WTC11 (cell line): ENCODE measurements at regions not wholly inside any gene's neighbourhood (a gene's known extent, or its start where the extent isn't known, plus 50 kb on each side); places are given as distances from the start of the nearest gene placed in this dataset.
"Not testable (repeated sequence)": the region's sequence is repeated elsewhere in the genome, so short reads cannot be mapped to it uniquely, and the experiment has no call there.

Experiments used
- CREM ChIP-seq: sonication (generic); formaldehyde crosslinking; IDR thresholded peaks from 2 replicates; pipeline ENCODE4 v1.8.1; 2022; ENCODE audit warnings: mild to moderate bottlenecking, missing genetic modification reagents, moderate library complexity
- CTCF ChIP-seq: fragments of 200-600 bp; IDR thresholded peaks from 2 replicates; pipeline ENCODE4 v1.8.0; 2022; ENCODE audit warnings: antibody characterized with exemption
- ELF4 ChIP-seq: sonication (generic); formaldehyde crosslinking; IDR thresholded peaks from 2 replicates; pipeline ENCODE4 v1.8.1; 2022; ENCODE audit warnings: low read depth, mild to moderate bottlenecking, moderate library complexity, missing genetic modification reagents
- ESRRA ChIP-seq: sonication (generic); formaldehyde crosslinking; IDR thresholded peaks from 2 replicates; pipeline ENCODE4 v1.8.1; 2022; ENCODE audit warnings: mild to moderate bottlenecking, missing genetic modification reagents, borderline replicate concordance
- FOXJ3 ChIP-seq: sonication (generic); formaldehyde crosslinking; IDR thresholded peaks from 2 replicates; pipeline ENCODE4 v1.9.0; 2021; ENCODE audit warnings: missing genetic modification reagents, mild to moderate bottlenecking, borderline replicate concordance
- FOXP4 ChIP-seq: sonication (generic); formaldehyde crosslinking; IDR thresholded peaks from 2 replicates; pipeline ENCODE4 v1.8.0; 2022; ENCODE audit warnings: mild to moderate bottlenecking, missing genetic modification reagents
- JUN ChIP-seq: sonication (generic); formaldehyde crosslinking; IDR thresholded peaks from 2 replicates; pipeline ENCODE4 v1.8.0; 2023; ENCODE audit warnings: mild to moderate bottlenecking, missing genetic modification reagents
- TP53 ChIP-seq: sonication (generic); formaldehyde crosslinking; IDR thresholded peaks from 2 replicates; pipeline ENCODE4 v1.8.1; 2023; ENCODE audit warnings: mild to moderate bottlenecking, missing genetic modification reagents
- ZNF138 ChIP-seq: sonication (generic); formaldehyde crosslinking; conservative IDR thresholded peaks from 2 replicates; pipeline ENCODE4 v1.8.1; 2022; ENCODE audit warnings: mild to moderate bottlenecking, moderate library complexity, missing genetic modification reagents
- ZNF232 ChIP-seq: sonication (generic); formaldehyde crosslinking; IDR thresholded peaks from 2 replicates; pipeline ENCODE4 v1.8.0; 2022; ENCODE audit warnings: mild to moderate bottlenecking, missing genetic modification reagents

- TF ChIP-seq ELF4 (CRISPR knock-in tag); CTCF; CREM; ZNF232 (CRISPR knock-in tag); ZNF138 (CRISPR knock-in tag); JUN (CRISPR knock-in tag); FOXP4; TP53 (CRISPR knock-in tag); FOXJ3 (CRISPR knock-in tag); ESRRA (CRISPR knock-in tag): not testable (repeated sequence)
These were observed 122.0 kb upstream of the PRSS12 start for GRCh38 chr4:118474771-118475170.
